ENCODE measurements at regions not wholly inside any gene's neighbourhood (a gene's known extent, or its start where the extent isn't known, plus 50 kb on each side); places are given as distances from the start of the nearest gene placed in this dataset.
"Not testable (repeated sequence)": the region's sequence is repeated elsewhere in the genome, so short reads cannot be mapped to it uniquely, and the experiment has no call there.

- no peaks in the 10 kb centered on the region for H3K4me1 Mint-ChIP-seq (ENCODE audit: low read depth)
- no peak for DNase-seq (ENCODE audit: low spot score)
- no peak overlapping the region for H3K4me3 Mint-ChIP-seq
These were observed 105.0 kb upstream of the NANOS1 start for GRCh38 chr10:118924493-118924892.

GRCh38 chr10:118925404-118926071 lies 104.0 kb upstream of the NANOS1 start:
- no peak overlapping the region for H3K27ac Mint-ChIP-seq
- DNase-seq (ENCODE audit: low spot score) = no peak
- peaks cover 8% of the 10 kb centered on the region for H3K9me3 Mint-ChIP-seq
- H3K36me3 Mint-ChIP-seq (ENCODE audit: low read depth) = peaks cover 2% of the 10 kb centered on the region
- no peak overlapping the region for H3K4me3 Mint-ChIP-seq
- peaks cover 2% of the 10 kb centered on the region for H3K4me1 Mint-ChIP-seq (ENCODE audit: low read depth)
- peaks cover 12% of the 10 kb centered on the region for H3K27me3 Mint-ChIP-seq (ENCODE audit: low read depth)

More at GRCh38 chr10:118924493-118924892, 105.0 kb upstream of the NANOS1 start:
- peaks cover 4% of the 10 kb centered on the region for H3K9me3 Mint-ChIP-seq
- H3K27me3 Mint-ChIP-seq (ENCODE audit: low read depth) = peaks cover 12% of the 10 kb centered on the region
- no peak overlapping the region for H3K27ac Mint-ChIP-seq
- H3K36me3 Mint-ChIP-seq (ENCODE audit: low read depth) = no peaks in the 10 kb centered on the region

GRCh38 chr10:118926072-118926417 lies 103.5 kb upstream of the NANOS1 start:
- DNase-seq (ENCODE audit: low spot score) = no peak
- Mint-ChIP-seq H3K27ac (no peak overlapping the region), H3K9me3 (peaks cover 13% of the 10 kb centered on the region), H3K36me3 (ENCODE audit: low read depth) (peaks cover 3% of the 10 kb centered on the region), H3K27me3 (ENCODE audit: low read depth) (peaks cover 12% of the 10 kb centered on the region), H3K4me3 (no peak overlapping the region), H3K4me1 (ENCODE audit: low read depth) (peaks cover 2% of the 10 kb centered on the region)

GRCh38 chr10:118926441-118926840 lies 103.1 kb upstream of the NANOS1 start:
- Mint-ChIP-seq H3K4me1 (ENCODE audit: low read depth) (peaks cover 2% of the 10 kb centered on the region), H3K9me3 (peaks cover 17% of the 10 kb centered on the region), H3K4me3 (no peak overlapping the region), H3K36me3 (ENCODE audit: low read depth) (peaks cover 3% of the 10 kb centered on the region), H3K27me3 (ENCODE audit: low read depth) (peaks cover 12% of the 10 kb centered on the region), H3K27ac (no peak overlapping the region)
- no peak for DNase-seq (ENCODE audit: low spot score)

GRCh38 chr10:118926903-118927302 lies 102.6 kb upstream of the NANOS1 start:
- H3K27me3 Mint-ChIP-seq (ENCODE audit: low read depth) = peaks cover 9% of the 10 kb centered on the region
- peaks cover 2% of the 10 kb centered on the region for H3K4me1 Mint-ChIP-seq (ENCODE audit: low read depth)
- H3K4me3 Mint-ChIP-seq = no peak overlapping the region
- peaks cover 3% of the 10 kb centered on the region for H3K36me3 Mint-ChIP-seq (ENCODE audit: low read depth)
- no peak for DNase-seq (ENCODE audit: low spot score)
- H3K27ac Mint-ChIP-seq = no peak overlapping the region
- H3K9me3 Mint-ChIP-seq = peaks cover 21% of the 10 kb centered on the region

GRCh38 chr10:118927321-118927720 lies 102.2 kb upstream of the NANOS1 start:
- no peak for DNase-seq (ENCODE audit: low spot score)
- no peak overlapping the region for H3K4me3 Mint-ChIP-seq
- peaks cover 2% of the 10 kb centered on the region for H3K4me1 Mint-ChIP-seq (ENCODE audit: low read depth)
- no peak overlapping the region for H3K27ac Mint-ChIP-seq
- peaks cover 26% of the 10 kb centered on the region for H3K9me3 Mint-ChIP-seq
- H3K27me3 Mint-ChIP-seq (ENCODE audit: low read depth) = peaks cover 7% of the 10 kb centered on the region
- peaks cover 3% of the 10 kb centered on the region for H3K36me3 Mint-ChIP-seq (ENCODE audit: low read depth)

GRCh38 chr10:118930614-118931013 lies 98.9 kb upstream of the NANOS1 start:
- peaks cover 19% of the 10 kb centered on the region for H3K27me3 Mint-ChIP-seq (ENCODE audit: low read depth)
- no peak overlapping the region for H3K27ac Mint-ChIP-seq
- peaks cover 2% of the 10 kb centered on the region for H3K4me1 Mint-ChIP-seq (ENCODE audit: low read depth)
- no peak overlapping the region for H3K4me3 Mint-ChIP-seq
- DNase-seq (ENCODE audit: low spot score) = no peak
- peaks cover 36% of the 10 kb centered on the region for H3K9me3 Mint-ChIP-seq
- peaks cover 3% of the 10 kb centered on the region for H3K36me3 Mint-ChIP-seq (ENCODE audit: low read depth)

- no peak for DNase-seq (ENCODE audit: low spot score)
- H3K36me3 Mint-ChIP-seq (ENCODE audit: low read depth) = peaks cover 3% of the 10 kb centered on the region
- peaks cover 2% of the 10 kb centered on the region for H3K4me1 Mint-ChIP-seq (ENCODE audit: low read depth)
- no peak overlapping the region for H3K4me3 Mint-ChIP-seq
- H3K27ac Mint-ChIP-seq = no peak overlapping the region
- H3K9me3 Mint-ChIP-seq = peaks cover 36% of the 10 kb centered on the region
- peaks cover 22% of the 10 kb centered on the region for H3K27me3 Mint-ChIP-seq (ENCODE audit: low read depth)
These were observed 98.1 kb upstream of the NANOS1 start for GRCh38 chr10:118931436-118931835.

- H3K4me1 Mint-ChIP-seq (ENCODE audit: low read depth); H3K4me3 Mint-ChIP-seq; DNase-seq (ENCODE audit: low spot score); H3K36me3 Mint-ChIP-seq (ENCODE audit: low read depth); H3K27ac Mint-ChIP-seq: not testable (repeated sequence)
- Mint-ChIP-seq H3K27me3 (ENCODE audit: low read depth) (peaks cover 24% of the 10 kb centered on the region), H3K9me3 (peaks cover 36% of the 10 kb centered on the region)
These were observed 97.4 kb upstream of the NANOS1 start for GRCh38 chr10:118932154-118932553.

- Mint-ChIP-seq H3K4me1 (ENCODE audit: low read depth) (peaks cover 2% of the 10 kb centered on the region), H3K9me3 (peaks cover 11% of the 10 kb centered on the region), H3K36me3 (ENCODE audit: low read depth) (no peaks in the 10 kb centered on the region), H3K4me3 (no peak overlapping the region), H3K27me3 (ENCODE audit: low read depth) (peaks cover 33% of the 10 kb centered on the region), H3K27ac (no peak overlapping the region)
- DNase-seq (ENCODE audit: low spot score) = no peak
These were observed 92.3 kb upstream of the NANOS1 start for GRCh38 chr10:118937226-118937625.

GRCh38 chr10:118939211-118940007 lies 90.1 kb upstream of the NANOS1 start:
- Mint-ChIP-seq H3K27me3 (ENCODE audit: low read depth) (peaks cover 25% of the 10 kb centered on the region), H3K36me3 (ENCODE audit: low read depth) (no peaks in the 10 kb centered on the region), H3K4me3 (no peak overlapping the region), H3K9me3 (no peaks in the 10 kb centered on the region), H3K27ac (no peak overlapping the region), H3K4me1 (ENCODE audit: low read depth) (peaks cover 2% of the 10 kb centered on the region)
- DNase-seq (ENCODE audit: low spot score) = no peak

GRCh38 chr10:118940386-118940785 lies 89.1 kb upstream of the NANOS1 start:
- peaks cover 2% of the 10 kb centered on the region for H3K4me1 Mint-ChIP-seq (ENCODE audit: low read depth)
- peaks cover 18% of the 10 kb centered on the region for H3K27me3 Mint-ChIP-seq (ENCODE audit: low read depth)
- no peaks in the 10 kb centered on the region for H3K36me3 Mint-ChIP-seq (ENCODE audit: low read depth)
- H3K9me3 Mint-ChIP-seq = no peaks in the 10 kb centered on the region
- H3K4me3 Mint-ChIP-seq = no peak overlapping the region
- H3K27ac Mint-ChIP-seq = no peak overlapping the region
- DNase-seq (ENCODE audit: low spot score) = no peak

- Mint-ChIP-seq H3K4me1 (ENCODE audit: low read depth) (peaks cover 2% of the 10 kb centered on the region), H3K4me3 (no peak overlapping the region), H3K27ac (no peak overlapping the region), H3K27me3 (ENCODE audit: low read depth) (peaks cover 12% of the 10 kb centered on the region), H3K36me3 (ENCODE audit: low read depth) (no peaks in the 10 kb centered on the region), H3K9me3 (no peaks in the 10 kb centered on the region)
- no peak for DNase-seq (ENCODE audit: low spot score)
These were observed 86.3 kb upstream of the NANOS1 start for GRCh38 chr10:118943253-118943652.

- H3K27me3 Mint-ChIP-seq (ENCODE audit: low read depth) = peaks cover 6% of the 10 kb centered on the region
- H3K27ac Mint-ChIP-seq = no peak overlapping the region
- H3K4me3 Mint-ChIP-seq = no peak overlapping the region
- no peaks in the 10 kb centered on the region for H3K9me3 Mint-ChIP-seq
- no peaks in the 10 kb centered on the region for H3K36me3 Mint-ChIP-seq (ENCODE audit: low read depth)
- H3K4me1 Mint-ChIP-seq (ENCODE audit: low read depth) = no peaks in the 10 kb centered on the region
- no peak for DNase-seq (ENCODE audit: low spot score)
These were observed 84.4 kb upstream of the NANOS1 start for GRCh38 chr10:118944959-118945633.
